Adrenal gland (tissue), 5 donors: ENCODE measurements at regions not wholly inside any gene's neighbourhood (a gene's known extent, or its start where the extent isn't known, plus 50 kb on each side); places are given as distances from the start of the nearest gene placed in this dataset.

ENCODE experiments used
- POLR2A ChIP-seq, 2 donors: fragments of 450-650 bp; IDR thresholded peaks; one replicate each; pipeline ENCODE4 v1.6.1; 2017; ENCODE audit warnings: antibody characterized with exemption in 2 of 2, mild to moderate bottlenecking in 2 of 2, moderate library complexity in 1 of 2
- TF ChIP-seq, protein P1 (sequence below), 6 experiments: fragments of 450-650 bp in 4 of 6; fragments of 200-600 bp in 2 of 6; sonication (generic) in 1 of 6; IDR thresholded peaks; 1 replicate in 5 of 6; 2 replicates in 1 of 6; pipeline versions ENCODE4 v1.5.1 to v1.8.0; 2016 to 2021; ENCODE audit warnings: antibody characterized with exemption in 6 of 6, mild to moderate bottlenecking in 2 of 6, moderate library complexity in 1 of 6
- donor health status: DM: no; HTN: no; CAD: no.

DNA sequence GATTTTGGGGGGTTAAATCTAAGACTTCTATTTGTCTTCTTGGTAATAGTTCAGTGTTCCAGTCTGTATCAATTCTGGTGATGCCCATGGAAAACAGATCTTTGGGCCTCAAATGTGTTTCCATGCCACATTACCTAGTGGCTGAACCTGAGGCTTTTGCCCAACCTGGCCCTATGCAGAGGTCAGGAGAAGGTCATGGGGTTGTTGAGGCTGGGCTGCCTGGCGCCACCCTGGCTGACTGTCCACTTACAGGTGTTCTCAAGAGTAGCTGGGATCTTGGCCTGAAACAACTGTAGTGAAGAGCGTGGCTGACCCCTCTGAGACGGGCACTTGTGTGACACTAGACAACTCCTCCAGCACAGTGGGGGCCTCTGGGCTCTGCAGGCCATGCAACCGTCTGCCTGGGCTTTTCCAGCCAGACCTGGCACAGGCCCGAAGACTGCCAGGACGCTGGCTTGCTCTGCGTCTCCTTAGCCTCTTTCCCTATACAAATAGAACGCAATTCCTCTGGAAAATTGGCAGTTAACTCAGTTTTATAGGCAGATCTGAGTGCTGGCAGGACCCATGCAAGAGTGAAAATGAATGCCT, 127.8 kb downstream of the TRIM43 start:
- TF ChIP-seq, protein P1, sequence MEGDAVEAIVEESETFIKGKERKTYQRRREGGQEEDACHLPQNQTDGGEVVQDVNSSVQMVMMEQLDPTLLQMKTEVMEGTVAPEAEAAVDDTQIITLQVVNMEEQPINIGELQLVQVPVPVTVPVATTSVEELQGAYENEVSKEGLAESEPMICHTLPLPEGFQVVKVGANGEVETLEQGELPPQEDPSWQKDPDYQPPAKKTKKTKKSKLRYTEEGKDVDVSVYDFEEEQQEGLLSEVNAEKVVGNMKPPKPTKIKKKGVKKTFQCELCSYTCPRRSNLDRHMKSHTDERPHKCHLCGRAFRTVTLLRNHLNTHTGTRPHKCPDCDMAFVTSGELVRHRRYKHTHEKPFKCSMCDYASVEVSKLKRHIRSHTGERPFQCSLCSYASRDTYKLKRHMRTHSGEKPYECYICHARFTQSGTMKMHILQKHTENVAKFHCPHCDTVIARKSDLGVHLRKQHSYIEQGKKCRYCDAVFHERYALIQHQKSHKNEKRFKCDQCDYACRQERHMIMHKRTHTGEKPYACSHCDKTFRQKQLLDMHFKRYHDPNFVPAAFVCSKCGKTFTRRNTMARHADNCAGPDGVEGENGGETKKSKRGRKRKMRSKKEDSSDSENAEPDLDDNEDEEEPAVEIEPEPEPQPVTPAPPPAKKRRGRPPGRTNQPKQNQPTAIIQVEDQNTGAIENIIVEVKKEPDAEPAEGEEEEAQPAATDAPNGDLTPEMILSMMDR (IDR thresholded peaks at IDR 0.05) = no peak
- no peak for TF ChIP-seq POLR2A (IDR thresholded peaks at IDR 0.05)
